ENCODE measurements at regions not wholly inside any gene's neighbourhood (a gene's known extent, or its start where the extent isn't known, plus 50 kb on each side); places are given as distances from the start of the nearest gene placed in this dataset.

- no peak overlapping the region for H3K9ac ChIP-seq (ENCODE audit: insufficient read depth, low read depth, low read length)
- ChIA-PET POLR2A (no interaction called here), CTCF (ENCODE audit: low intra/inter-chr PET ratio, low total read pairs) (no interaction called here)
- H3K4me1 ChIP-seq (ENCODE audit: insufficient read depth, low read length), result no peaks in the 10 kb centered on the region
- no peak overlapping the region for H3K27ac ChIP-seq (ENCODE audit: extremely low read length, insufficient read depth, low read length)
- no peak for ATAC-seq
- H3K79me2 ChIP-seq (ENCODE audit: insufficient read depth, low read length), result no peaks in the 10 kb centered on the region
- intact Hi-C loops (cut with micrococcal nuclease; ENCODE audit: unreplicated experiment), result no loop called here
- DNase-seq (ENCODE audit: low spot score), result no peak
- no peaks in the 10 kb centered on the region for H3K36me3 ChIP-seq (replicated peaks in 1 of 2; ENCODE audit: control insufficient read depth in 1 of 2, insufficient read depth in 2 of 2, low read length in 2 of 2)
- H3K4me3 ChIP-seq (replicated peaks in 1 of 3; ENCODE audit: insufficient read depth in 1 of 3, low read depth in 2 of 3, low read length in 3 of 3), result no peak overlapping the region
- no peak overlapping the region for H3K4me2 ChIP-seq (ENCODE audit: low read depth, low read length)
- H3K9me3 ChIP-seq (ENCODE audit: low read length), result peaks cover 70% of the 10 kb centered on the region
- WGBS (ENCODE audit: low lambda C conversion rate), result 0% methylated on average over 1 of the region's 1 CpG
- BruUV-seq (replicated peaks), result no TSS peak
- in situ Hi-C loops (cut with HindIII; ENCODE audit: extremely low pct_ligation_motif_present, low pct_unique_long_range_greater_than_20kb), result no loop called here
- no peak for TF ChIP-seq SKI (IDR thresholded peaks at IDR 0.05; ENCODE audit: partially characterized antibody)
- TF ChIP-seq ZFYVE20 (CRISPR knock-in tag; IDR thresholded peaks at IDR 0.05; ENCODE audit: borderline replicate concordance, low read depth), result no peak
- no peak for TF ChIP-seq ZNF512 (CRISPR knock-in tag; IDR thresholded peaks at IDR 0.05)
- no peak overlapping the region for H2AFZ ChIP-seq (ENCODE audit: low read length)
- no peaks in the 10 kb centered on the region for H4K20me1 ChIP-seq (ENCODE audit: insufficient read depth, low read length)
- H3K27me3 ChIP-seq (ENCODE audit: control insufficient read depth in 1 of 2, insufficient read depth in 2 of 2, low read length in 2 of 2), result no peaks in the 10 kb centered on the region
- FAIRE-seq, result no peak
These were observed 326.5 kb downstream of the FLRT2 start for GRCh38 chr14:85856430-85856829.

- intact Hi-C loops (cut with micrococcal nuclease; ENCODE audit: unreplicated experiment) (no loop called here), in situ Hi-C loops (cut with HindIII; ENCODE audit: extremely low pct_ligation_motif_present, low pct_unique_long_range_greater_than_20kb) (no loop called here)
- Histone ChIP-seq H3K27me3 (ENCODE audit: control insufficient read depth in 1 of 2, insufficient read depth in 2 of 2, low read length in 2 of 2) (no peaks in the 10 kb centered on the region), H3K27ac (ENCODE audit: extremely low read length, insufficient read depth, low read length) (no peak overlapping the region), H3K79me2 (ENCODE audit: insufficient read depth, low read length) (no peaks in the 10 kb centered on the region), H3K4me1 (ENCODE audit: insufficient read depth, low read length) (no peaks in the 10 kb centered on the region), H2AFZ (ENCODE audit: low read length) (no peak overlapping the region), H3K4me2 (ENCODE audit: low read depth, low read length) (no peak overlapping the region), H3K9ac (ENCODE audit: insufficient read depth, low read depth, low read length) (no peak overlapping the region), H3K9me3 (ENCODE audit: low read length) (peaks cover 69% of the 10 kb centered on the region), H3K36me3 (replicated peaks in 1 of 2; ENCODE audit: control insufficient read depth in 1 of 2, insufficient read depth in 2 of 2, low read length in 2 of 2) (no peaks in the 10 kb centered on the region), H4K20me1 (ENCODE audit: insufficient read depth, low read length) (no peaks in the 10 kb centered on the region), H3K4me3 (replicated peaks in 1 of 3; ENCODE audit: insufficient read depth in 1 of 3, low read depth in 2 of 3, low read length in 3 of 3) (no peak overlapping the region)
- 8% methylated on average over 2 of the region's 2 CpGs for WGBS (ENCODE audit: low lambda C conversion rate)
- DNase-seq (ENCODE audit: low spot score) (no peak), FAIRE-seq (no peak), ATAC-seq (no peak)
- POLR2A ChIA-PET, result no interaction called here
- BruUV-seq (replicated peaks), result no TSS peak
- CTCF ChIA-PET (ENCODE audit: low intra/inter-chr PET ratio, low total read pairs), result no interaction called here
- TF ChIP-seq NFKBIZ (CRISPR knock-in tag; IDR thresholded peaks at IDR 0.05) (no peak), ZNF614 (CRISPR knock-in tag; IDR thresholded peaks at IDR 0.05; ENCODE audit: borderline replicate concordance) (no peak), ZHX2 (IDR thresholded peaks at IDR 0.05; ENCODE audit: low read depth) (no peak), ZHX2 (CRISPR knock-in tag; IDR thresholded peaks at IDR 0.05; ENCODE audit: borderline replicate concordance) (no peak)
These were observed 324.1 kb downstream of the FLRT2 start for GRCh38 chr14:85853996-85854526.
